Gastroesophageal sphincter (tissue), 3 donors: ENCODE measurements at regions not wholly inside any gene's neighbourhood (a gene's known extent, or its start where the extent isn't known, plus 50 kb on each side); places are given as distances from the start of the nearest gene placed in this dataset.

ENCODE experiments used
- POLR2AphosphoS5 ChIP-seq: sonication (generic); formaldehyde crosslinking; IDR thresholded peaks from one replicate; pipeline ENCODE4 v1.6.1; 2017; ENCODE audit warnings: antibody characterized with exemption
- TF ChIP-seq, protein P1 (sequence below), 4 experiments: fragments of 200-600 bp in 2 of 4; fragments of 450-650 bp in 2 of 4; sonication (generic) in 1 of 4; IDR thresholded peaks; one replicate each; pipeline ENCODE4 v1.5.1; 2017 to 2019; ENCODE audit warnings: antibody characterized with exemption in 4 of 4, mild to moderate bottlenecking in 2 of 4, moderate library complexity in 2 of 4

DNA sequence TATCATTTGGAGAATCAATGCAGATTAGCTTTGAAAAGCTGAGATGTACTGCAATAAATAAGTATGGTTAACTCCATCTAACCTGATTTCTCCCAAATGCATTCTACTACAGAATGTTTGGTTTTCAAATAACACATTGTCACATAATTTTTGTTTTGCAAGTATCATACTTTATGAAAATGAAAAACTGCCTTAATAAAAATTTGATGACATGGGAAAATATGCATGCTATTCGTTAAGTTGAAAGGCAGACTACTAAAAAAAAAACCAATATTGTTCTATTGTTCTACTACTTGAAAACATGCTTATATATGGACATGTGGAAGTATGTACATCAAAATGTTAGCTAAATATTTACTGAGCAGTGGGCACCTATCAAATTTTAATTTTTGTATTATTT is 668.9 kb downstream of the HTR1A start:
- TF ChIP-seq POLR2AphosphoS5: no peak
- TF ChIP-seq, protein P1, sequence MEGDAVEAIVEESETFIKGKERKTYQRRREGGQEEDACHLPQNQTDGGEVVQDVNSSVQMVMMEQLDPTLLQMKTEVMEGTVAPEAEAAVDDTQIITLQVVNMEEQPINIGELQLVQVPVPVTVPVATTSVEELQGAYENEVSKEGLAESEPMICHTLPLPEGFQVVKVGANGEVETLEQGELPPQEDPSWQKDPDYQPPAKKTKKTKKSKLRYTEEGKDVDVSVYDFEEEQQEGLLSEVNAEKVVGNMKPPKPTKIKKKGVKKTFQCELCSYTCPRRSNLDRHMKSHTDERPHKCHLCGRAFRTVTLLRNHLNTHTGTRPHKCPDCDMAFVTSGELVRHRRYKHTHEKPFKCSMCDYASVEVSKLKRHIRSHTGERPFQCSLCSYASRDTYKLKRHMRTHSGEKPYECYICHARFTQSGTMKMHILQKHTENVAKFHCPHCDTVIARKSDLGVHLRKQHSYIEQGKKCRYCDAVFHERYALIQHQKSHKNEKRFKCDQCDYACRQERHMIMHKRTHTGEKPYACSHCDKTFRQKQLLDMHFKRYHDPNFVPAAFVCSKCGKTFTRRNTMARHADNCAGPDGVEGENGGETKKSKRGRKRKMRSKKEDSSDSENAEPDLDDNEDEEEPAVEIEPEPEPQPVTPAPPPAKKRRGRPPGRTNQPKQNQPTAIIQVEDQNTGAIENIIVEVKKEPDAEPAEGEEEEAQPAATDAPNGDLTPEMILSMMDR (IDR thresholded peaks at IDR 0.05): no peak
